Spleen (tissue), 7 donors: ENCODE measurements at regions not wholly inside any gene's neighbourhood (a gene's known extent, or its start where the extent isn't known, plus 50 kb on each side); places are given as distances from the start of the nearest gene placed in this dataset.

Experiments used
- CTCF ChIP-seq, 11 experiments: fragments of 200-600 bp in 7 of 11; fragments of 450-650 bp in 4 of 11; sonication (generic) in 4 of 11; IDR thresholded peaks in 8 of 11; conservative IDR thresholded peaks in 3 of 11; 1 replicate in 7 of 11; 2 replicates in 4 of 11; pipeline versions ENCODE4 v1.4.0 to v1.8.0; 2016 to 2021; ENCODE audit warnings: antibody characterized with exemption in 11 of 11, inconsistent platforms in 4 of 11, mild to moderate bottlenecking in 1 of 11
- POLR2A ChIP-seq, 3 donors: fragments of 450-650 bp; IDR thresholded peaks; one replicate each; pipeline ENCODE4 v1.5.1; 2017; ENCODE audit warnings: antibody characterized with exemption in 3 of 3, mild to moderate bottlenecking in 1 of 3
- donor health status: DM: no; HTN: no; CAD: no; lungs with moderate emphysema.
- donor health status: DM: no; HTN: no; CAD: no.
- donor health status: DM: no; HTN: no; CAD: no.

- TF ChIP-seq CTCF (IDR thresholded peaks at IDR 0.05 in 8 of 11, conservative IDR thresholded peaks at IDR 0.05 in 3 of 11) (no peak), POLR2A (IDR thresholded peaks at IDR 0.05) (no peak)
Observed at GRCh38 chr15:70504988-70505387, 258.4 kb downstream of the UACA start.
